Stimulated activated CD4-positive, alpha-beta T cell treated with anti-CD3 and anti-CD28 coated beads, Interleukin-4, amount 100 ng/mL, for 4 hours (primary cell): ENCODE measurements at regions not wholly inside any gene's neighbourhood (a gene's known extent, or its start where the extent isn't known, plus 50 kb on each side); places are given as distances from the start of the nearest gene placed in this dataset.

Source experiments
- DNase-seq, 2 experiments: peaks; one replicate each; pipeline ENCODE4 v3.0.0-alpha.2; 2020

- no peak for DNase-seq
Observed at GRCh38 chr2:145305889-145306288, 786.0 kb upstream of the ZEB2 start.

DNA sequence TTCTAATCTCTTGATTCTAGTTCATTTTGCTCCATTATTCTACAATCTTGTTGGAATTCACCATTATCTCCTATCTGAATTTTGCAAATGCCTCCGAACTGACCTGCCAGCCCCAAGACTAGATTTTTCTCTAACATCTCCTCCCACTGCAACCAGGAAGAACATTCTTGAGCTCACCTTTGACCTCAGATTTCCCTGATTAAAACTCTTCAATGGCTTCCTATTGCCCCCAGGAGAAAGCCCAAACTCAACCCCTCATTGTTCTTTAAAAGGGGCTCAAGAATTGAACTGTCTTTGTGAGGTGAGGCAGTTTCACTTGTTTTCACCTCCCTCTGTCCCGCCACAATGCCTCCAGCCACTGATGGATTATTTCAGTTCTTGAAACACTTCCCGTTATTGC, 784.6 kb upstream of the ZEB2 start:
- DNase-seq, result no peak

GRCh38 chr2:145303536-145303935, 783.6 kb upstream of the ZEB2 start:
- no peak for DNase-seq

DNA sequence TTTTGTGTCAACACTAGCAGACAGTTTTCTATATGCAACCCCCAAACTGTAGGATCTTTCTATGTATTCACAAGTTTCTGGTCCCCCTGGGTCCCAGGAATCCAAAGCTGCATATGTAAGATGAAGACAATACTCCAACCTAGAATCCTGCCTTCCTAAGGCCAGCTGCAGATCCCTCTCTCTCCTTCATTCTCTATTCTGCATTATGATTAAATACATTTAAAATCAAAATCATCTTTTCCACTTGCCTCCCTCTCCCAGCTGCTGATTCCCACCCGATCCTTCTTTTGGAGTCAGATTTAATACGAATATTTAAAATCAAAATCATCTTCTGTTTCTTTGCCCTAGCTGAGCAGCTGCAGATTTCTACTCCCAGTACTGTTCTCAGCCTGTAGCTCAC, 783.0 kb upstream of the ZEB2 start:
- DNase-seq, result no peak

DNA sequence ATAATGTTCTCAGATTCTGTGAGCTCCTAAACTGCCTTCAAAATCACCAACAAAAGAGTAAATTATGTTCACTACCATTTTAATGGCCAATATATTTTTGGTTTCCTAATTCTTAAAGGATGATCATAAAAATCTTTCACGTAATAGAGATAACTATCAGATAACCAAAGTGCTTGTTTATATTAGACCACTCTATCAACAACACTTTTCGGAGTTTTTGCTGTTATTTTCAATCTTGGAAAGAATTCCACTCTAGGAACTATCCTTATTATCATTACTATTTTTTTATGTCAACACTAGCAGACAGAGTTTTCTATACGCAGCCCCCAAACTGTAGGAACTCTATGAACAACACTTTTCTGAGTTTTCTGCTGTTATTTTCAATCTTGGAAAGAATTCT, 782.5 kb upstream of the ZEB2 start:
- no peak for DNase-seq

GRCh38 chr2:145299368-145299767, 779.4 kb upstream of the ZEB2 start:
- DNase-seq, result no peak

DNA sequence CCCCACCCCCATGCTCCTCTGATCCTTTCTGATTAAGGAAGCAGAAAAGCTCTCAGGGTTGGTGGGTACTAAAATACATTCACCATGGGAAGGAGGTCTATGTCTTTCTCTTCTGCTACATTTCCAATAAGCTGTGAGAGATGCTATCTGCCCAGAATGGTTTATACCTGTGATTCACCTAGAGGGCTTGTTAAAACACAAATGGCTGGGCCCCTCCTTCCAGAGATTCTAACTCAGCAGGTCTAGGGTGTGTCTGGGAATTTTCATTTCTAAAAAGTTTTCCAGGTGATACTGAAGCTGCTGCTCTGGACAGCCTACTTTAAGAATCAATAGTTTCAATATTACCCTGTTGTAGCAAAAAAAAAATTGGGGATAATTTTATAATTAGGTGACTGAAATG, 772.2 kb upstream of the ZEB2 start:
- DNase-seq, result no peak

DNA sequence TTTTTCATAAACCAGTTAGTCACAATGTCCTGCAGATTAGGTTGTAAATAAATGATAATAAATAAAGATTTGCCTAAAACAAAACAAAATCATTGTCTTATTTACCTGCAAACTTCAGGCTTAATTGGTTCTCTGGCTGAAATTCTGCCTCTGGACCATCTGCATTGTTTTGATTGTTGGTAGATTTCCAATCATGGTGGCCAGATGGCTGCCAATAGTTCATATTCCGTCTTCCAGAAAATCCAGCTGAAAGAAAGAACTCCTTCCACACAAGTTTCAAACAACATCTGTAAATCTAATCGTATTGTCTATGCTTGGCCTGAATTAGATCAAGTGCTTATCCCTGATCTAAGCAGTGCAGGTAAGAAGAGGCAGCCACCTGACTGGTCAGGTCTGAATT, 771.1 kb upstream of the ZEB2 start:
- DNase-seq, result no peak

DNA sequence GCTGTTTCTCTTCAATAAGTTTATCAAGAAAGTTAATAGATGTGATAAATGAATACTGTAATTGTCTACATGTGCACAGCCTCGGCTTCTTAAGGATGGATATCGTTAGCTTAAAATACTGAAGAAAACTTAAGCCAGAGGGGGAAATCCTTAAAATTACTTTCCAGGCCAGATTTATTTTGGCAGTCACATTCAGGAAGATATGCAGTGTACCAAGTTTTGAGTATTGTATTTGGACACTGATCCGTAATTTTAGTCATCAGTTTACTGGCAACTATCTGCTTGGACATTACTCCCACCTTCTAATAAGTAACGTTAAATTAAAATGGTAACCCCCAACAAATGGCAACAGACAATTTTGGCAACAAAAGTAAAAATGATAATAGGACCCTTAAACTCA, 770.0 kb upstream of the ZEB2 start:
- DNase-seq, result no peak

- no peak for DNase-seq
Observed at GRCh38 chr2:145288650-145289496, 769.0 kb upstream of the ZEB2 start.

GRCh38 chr2:145287736-145288135, 767.8 kb upstream of the ZEB2 start:
- no peak for DNase-seq

DNA sequence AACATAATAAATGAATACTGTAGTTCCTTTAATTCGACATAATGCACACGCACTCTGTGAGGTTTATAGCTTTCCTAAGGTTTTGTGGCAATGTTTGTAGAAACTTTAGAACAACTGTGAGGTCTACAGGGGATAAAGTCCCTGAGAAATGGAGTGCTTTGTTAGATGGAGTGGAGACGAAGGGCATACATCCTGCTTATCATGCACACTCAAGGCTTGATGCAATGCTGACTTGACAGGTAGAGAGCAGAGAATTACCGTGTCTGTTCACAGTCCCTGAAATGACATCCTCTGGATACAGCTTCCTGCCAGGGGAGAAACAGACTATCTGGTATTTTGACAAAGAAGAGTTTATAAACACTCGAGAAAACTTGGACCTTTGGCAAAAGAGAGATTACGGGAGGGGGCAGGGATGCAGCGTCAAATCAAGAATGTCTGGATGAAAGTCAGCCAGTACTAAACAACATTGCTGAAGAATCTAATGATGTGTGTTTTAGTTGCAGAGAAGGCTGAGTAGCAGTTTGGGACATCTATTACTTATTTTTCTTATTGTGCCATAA, 766.9 kb upstream of the ZEB2 start:
- no peak for DNase-seq

- no peak for DNase-seq
Observed at GRCh38 chr2:145284551-145284950, 764.6 kb upstream of the ZEB2 start.

DNA sequence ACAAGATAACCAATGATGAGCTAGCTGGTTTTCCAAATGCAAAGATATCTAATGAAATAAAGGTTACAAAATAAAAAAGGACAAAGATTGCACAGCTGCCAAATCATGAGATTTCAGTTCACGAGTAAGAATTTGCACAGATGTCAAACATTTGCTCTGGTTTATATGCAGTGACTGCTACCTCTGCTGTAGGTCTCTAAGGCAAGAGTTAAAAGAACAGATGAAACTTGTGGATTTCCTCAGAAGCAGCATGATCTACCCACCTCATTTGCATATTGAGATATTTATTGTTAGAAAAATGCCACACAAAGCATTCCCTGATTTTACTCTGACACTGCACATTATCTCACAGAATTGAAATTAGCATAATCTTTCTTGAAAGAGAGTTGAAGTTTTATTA, 763.2 kb upstream of the ZEB2 start:
- no peak for DNase-seq

DNA sequence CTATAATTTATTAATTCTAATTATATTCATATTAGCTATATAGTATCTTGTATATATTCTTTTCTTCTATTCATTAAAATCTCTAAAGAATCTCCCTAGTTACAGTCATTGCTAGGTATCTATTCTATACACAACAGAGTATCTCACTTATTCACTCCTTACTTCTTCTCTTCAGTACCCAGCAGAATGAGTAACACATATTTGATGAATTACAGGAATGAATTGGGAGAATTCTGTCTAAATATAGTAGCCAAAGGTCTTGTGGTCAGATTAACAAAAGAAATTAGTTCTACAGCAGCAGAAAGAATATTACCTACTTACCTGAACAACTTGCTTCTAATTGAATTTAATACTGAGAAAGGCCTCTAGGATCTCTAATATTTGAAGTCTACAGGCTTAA, 758.0 kb upstream of the ZEB2 start:
- DNase-seq, result no peak

DNA sequence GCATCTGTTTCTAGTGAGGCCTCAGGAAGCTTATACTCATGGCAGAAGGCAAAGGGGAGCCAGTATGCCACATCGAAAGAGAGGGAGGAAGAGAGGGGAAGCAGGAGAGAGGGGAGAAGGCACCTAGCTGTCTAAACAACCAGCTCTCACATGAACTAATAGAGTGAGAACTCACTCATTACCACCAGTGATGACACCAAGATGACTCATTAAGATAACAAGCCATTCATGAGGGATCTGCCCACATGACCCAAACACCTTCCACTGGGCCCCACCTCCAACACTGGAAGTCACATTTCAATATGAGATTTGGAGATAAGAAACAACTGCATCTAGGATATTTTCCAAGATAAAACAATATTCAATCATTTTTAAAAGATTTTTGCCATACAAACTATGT, 753.9 kb upstream of the ZEB2 start:
- DNase-seq, result no peak

- DNase-seq, result no peak
Observed at GRCh38 chr2:145268931-145269330, 749.0 kb upstream of the ZEB2 start.

- DNase-seq, result no peak
Observed at GRCh38 chr2:145267451-145267850, 747.5 kb upstream of the ZEB2 start.

- no peak for DNase-seq
Observed at GRCh38 chr2:145265244-145265643, 745.3 kb upstream of the ZEB2 start.

DNA sequence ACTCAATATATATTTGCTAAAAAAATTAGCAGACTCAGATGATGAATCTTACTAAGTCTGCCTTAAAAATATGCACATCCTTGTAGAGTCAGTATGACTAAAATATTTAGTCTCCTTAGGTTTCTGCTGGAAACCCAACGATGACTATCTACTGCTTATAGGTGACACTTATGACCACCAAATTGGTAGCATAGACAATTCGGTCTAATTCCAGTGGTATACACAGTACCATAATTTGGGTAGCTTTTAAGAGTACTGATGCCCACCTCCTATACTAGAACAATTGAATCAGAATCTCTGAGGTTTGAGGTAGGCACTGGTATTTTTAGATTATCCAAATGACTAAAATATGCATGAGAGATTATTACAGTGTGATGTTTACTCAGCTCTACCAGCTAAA, 740.8 kb upstream of the ZEB2 start:
- no peak for DNase-seq

GRCh38 chr2:145260081-145260480, 740.2 kb upstream of the ZEB2 start:
- DNase-seq, result no peak

- no peak for DNase-seq
Observed at GRCh38 chr2:145258903-145259579, 739.1 kb upstream of the ZEB2 start.

- no peak for DNase-seq
Observed at GRCh38 chr2:145257931-145258330, 738.0 kb upstream of the ZEB2 start.

DNA sequence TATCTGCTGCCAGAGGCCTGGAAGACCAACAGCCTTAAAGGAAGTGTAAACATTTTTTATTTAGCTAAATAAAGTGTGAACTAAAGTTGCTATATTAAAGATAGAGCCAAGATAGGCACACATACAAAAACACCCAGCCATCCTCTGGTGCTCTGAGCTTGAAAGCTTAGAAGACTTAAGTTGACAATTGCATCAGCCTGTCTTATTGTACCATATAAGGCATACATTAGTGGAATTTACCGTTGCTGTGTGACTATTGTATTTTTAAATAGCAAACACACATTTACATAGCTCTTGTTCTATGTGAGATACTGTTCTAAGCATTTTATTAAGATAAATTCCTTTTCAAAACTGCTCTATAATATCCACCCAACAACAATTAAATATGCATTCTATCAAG, 736.6 kb upstream of the ZEB2 start:
- DNase-seq, result no peak
